HK-2 (cell line): ENCODE measurements at regions not wholly inside any gene's neighbourhood (a gene's known extent, or its start where the extent isn't known, plus 50 kb on each side); places are given as distances from the start of the nearest gene placed in this dataset.

ENCODE experiments used
- DNase-seq: peaks from one replicate; pipeline ENCODE4 v3.0.0-alpha.2; 2018; ENCODE audit not compliant: unreplicated experiment

DNA sequence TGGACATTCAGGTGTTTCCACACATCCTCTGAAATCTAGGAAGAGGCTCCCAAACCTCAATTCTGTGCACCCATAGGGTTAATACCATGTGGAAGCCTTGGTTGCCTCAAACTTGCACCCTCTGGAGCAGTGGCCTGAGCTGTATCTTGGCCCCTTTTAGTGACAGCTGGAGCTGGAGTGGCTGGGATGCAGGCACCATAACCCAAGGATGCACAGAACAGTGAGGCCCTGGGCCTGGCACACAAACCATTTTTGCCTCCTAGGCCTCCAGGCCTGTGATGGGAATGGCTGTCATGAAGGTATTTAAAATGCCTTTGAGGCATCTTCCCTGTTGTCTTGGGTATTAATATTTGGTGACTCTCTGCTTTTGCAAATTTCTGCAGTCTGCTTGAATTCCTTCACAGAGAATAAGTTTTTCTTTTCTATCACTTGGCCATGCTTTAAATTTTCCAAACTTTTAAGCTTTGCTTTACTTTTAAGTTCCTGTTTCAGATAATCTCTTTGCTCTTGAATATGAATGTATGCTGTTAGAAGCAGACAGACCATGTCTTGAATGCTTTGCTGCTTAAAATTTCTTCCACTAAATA is 1594.5 kb upstream of the PCDH20 start:
- DNase-seq, result no peak

DNA sequence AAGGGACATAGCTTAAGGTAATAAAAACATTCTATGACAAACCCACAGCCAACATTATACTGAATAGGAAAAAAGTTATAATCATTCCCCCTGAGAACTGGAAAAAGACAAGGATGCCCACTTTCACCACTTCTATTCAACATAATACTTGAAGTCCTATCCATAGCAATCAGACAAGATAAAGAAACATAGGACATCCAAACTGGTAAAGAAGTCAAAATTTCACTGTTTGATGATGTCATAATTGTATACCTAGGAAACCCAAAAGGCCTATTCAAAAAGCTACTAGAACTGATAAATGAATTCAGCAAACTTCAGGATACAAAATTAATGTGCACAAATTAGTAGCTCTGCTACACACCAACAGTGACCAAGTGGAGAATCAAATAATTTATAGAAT is 1590.0 kb upstream of the PCDH20 start:
- no peak for DNase-seq

DNA sequence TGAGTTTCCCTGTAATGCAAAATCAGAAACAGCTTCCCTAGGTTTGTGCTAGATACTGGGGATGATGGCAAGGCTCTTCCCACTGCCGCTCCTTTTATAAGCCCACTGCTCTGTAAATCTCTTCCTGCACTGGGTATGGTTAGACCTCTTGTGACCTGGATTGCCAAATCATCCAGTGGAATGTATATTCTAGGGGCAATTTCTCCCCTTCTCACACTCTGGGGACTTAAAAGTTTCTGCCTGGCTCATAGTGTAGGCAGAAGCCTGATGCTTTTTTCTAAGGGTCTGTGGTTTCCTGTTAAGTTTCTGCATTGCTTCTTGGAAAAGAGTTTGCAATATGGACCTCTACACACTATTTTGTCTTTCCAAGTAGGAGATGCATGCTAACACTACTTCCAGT is 1582.0 kb upstream of the PCDH20 start:
- no peak for DNase-seq

DNA sequence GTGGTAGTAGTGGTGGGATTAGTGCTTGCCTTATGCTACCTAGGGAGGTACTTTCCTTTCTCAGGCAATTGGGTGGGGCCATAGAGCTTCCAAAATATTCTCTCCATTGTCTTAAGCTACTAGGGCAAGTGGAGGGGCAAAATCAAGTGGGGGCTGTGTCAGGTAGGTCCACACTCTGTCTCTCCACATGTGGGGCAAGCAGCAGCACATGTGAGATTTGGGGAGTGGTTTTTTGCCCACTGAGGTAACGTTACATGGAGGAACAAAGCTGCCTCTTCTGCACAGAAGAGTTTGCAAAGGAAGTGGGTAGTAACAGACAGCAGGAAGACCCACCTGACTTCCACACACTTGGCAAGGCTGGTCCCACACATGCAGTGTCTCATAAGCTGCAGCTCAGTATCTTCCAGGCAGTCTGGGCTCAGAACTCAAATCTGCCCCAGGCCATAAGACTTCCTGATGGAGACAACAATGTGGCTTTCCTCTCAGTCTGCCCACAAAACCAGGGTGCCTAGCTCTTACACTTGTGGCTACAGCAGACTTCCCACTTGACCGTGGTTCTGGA is 1581.5 kb upstream of the PCDH20 start:
- DNase-seq, result no peak

DNA sequence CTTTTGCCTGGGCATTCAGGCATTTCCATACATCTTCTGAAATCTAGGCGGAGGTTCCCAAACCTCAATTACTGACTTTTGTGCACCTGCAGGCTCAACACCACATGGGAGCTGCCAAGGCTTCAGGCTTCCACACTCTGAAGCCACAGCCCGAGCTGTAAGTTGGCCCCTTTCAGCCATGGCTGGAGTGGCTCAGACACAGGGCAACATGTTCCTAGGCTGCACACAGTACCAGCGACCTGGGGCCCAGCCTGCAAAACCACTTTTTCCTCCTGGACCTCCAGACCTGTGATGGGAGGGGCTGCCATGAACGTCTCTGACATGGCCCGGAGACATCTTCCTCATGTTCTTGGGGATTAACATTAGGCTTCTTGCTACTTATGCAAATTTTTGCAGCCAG is 1558.2 kb upstream of the PCDH20 start:
- no peak for DNase-seq

DNA sequence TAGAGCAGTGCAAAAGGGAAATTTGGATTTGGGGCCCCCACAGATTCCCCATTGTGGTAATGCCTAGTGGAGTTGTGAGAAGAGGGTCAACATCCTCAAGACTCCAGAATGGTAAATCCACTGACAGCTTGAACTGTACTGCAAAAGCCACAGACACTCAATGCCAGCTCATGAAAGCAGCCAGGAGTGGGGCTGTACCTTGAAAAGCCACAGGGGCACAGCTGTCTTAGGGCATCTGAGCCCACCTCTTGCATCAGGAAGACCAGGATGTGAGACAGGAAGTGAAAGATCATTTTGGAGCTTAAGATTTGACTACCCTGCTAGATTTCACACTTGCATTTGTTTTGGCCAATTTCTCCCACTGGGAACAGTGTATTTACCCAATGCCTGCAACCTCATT is 1548.9 kb upstream of the PCDH20 start:
- DNase-seq, result no peak

DNA sequence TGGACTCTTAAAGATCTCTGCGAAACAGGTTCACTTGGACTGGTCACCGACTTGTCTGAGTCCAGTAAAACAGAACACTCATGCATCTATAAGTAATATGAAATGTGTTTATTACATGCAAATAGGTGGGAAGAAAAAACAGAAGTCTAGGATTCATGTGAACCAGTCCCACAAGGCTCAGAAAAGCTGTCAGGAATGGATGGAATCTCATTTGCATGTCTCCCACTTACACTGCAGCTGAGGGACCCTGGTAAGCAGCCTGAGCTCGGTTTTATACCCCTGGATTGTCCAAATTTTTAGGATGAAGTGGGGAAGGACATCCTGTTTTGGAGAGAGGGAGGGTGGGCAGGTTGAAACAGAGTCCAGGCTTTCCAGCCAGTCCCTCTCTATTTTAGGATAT is 1545.1 kb upstream of the PCDH20 start:
- no peak for DNase-seq

DNA sequence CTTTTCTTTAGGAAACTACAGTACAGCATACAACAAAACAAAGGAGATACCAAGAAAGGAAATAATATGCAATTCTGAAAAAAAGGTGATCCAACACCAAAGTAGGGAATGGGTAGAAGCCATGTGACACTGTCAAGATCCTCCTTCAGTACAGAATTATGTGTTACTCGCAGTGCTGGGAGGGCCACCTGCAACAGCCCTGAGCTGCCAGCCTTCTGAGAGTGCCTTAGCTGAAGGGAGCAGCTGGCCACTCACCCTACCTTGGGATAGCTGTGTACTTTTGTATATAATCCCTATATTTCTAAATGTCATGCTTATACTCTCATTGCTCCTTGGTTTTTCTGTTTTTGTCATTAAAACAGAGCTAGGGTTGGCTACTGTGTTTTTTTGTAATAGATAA is 1518.2 kb upstream of the PCDH20 start:
- no peak for DNase-seq

DNA sequence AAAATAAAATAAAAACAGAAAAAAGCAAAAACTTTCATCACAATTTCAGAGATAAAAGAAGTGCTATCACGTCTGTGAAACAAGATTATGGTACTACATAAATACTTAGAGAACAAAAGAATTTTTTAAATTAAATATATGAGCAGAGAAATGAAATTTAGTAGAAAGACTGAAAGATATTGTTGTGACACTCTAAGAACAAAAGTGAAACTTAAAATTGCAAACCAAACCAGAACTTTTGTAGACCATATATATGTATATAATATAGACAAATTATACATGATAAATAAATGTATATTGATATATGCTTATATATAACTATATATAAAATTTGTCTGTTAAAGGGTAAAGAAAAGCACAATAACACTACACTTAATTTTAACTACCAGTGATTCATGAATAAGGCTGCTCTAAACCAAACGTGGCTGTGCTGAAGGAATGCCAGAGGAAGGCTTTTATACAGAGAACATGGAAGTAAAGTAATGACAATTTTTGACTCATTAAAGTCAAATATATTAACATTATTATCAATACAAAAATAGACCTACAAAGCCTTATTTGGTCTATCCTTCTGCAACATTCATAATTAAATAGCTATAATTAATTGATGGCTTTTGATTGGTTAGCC is 1516.7 kb upstream of the PCDH20 start:
- no peak for DNase-seq

DNA sequence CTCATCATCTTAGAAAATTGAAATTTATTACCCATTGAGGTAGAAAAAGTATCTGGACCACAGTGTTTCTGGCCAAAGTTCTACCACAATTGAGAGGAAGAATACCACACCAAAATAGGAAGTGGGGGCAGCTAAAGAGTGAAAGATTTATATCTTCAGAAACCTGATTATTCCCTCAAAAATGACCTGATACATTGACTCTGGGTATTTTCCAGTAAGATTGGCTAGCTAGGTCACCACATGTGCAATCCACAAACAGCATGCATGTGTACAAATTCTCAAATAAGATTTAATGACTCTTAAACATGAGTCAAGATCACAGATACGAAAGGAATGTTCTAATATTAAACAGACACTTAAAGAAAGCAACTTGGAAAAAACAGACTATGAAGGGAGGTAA is 1516.2 kb upstream of the PCDH20 start:
- no peak for DNase-seq

DNA sequence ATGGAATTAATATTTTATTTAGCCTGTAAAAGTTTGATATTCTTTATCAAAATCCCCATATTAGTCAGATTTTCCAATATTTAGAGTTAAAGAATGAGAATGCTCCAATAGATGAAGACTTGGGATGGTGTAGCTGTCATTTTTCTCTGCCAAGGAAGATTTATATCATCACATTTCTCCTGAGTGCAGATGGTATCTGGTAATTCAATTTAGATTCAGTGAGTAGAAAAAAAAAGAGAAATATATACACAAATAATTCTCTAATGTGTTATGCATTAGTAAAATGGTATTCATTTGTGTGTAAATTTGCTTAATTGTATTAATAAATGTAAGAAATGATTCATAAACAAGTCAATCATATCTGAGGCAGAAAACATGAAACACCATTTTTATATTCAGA is 1508.7 kb upstream of the PCDH20 start:
- DNase-seq, result no peak

DNA sequence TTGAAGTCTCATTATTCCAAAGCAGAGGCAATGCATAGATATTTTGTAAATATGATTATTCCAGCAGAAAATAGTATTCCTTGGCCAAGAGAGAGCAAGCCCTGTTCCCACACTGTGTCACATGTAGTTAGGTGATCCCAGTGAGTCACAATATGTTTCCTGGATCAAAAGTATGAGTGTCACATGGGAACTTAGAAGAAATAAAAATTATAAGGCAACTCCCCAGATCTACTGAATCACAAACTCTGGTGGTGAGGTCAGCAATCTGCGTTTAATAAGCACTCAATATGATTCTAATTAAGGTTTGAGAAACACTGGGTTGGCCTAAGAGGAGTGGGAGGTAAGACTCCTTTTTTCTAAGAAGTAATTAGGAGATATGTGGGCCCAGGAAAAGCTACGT is 1504.5 kb upstream of the PCDH20 start:
- no peak for DNase-seq

DNA sequence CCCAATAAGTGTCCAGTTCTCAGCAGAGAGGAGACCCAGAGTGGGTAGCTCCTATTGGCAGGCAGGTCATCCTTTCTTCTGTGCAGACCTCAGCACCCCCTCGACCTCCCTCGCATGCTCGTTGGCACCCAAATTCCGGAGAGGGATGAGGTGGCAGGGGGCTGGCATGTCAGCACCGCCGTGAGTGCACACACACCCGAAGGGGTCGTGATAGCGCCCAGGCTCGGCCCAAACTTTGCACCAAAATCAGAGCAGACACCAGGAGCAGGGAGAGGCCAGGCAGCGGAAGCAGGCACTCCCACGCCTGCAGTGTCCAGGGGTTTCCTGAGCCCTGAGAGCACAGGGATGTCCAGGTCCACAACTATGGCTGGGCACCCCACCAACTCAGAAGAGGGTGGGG is 1503.8 kb upstream of the PCDH20 start:
- no peak for DNase-seq

DNA sequence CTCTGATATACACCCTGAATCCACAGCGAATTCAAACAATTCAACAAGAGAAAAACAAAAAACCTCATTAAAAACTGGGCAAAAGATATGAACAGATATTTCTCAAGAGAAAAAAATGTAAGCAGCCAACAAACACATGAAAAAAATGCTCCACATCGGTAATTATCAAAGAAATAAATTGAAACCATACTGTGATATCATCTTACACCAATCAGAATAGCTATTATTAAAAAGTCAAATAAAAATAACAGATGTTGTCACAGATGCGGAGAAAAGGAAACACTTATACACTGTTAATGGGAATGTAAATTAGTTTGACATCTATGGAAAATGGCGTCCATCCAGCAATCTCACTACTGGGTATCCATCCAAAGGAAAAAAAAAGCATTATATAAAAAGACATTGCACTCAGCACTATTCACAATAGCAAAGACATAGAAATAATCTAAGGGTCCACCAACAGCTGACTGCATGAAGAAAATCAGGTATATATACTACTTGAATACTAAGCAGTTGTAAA is 1495.0 kb upstream of the PCDH20 start:
- no peak for DNase-seq

DNA sequence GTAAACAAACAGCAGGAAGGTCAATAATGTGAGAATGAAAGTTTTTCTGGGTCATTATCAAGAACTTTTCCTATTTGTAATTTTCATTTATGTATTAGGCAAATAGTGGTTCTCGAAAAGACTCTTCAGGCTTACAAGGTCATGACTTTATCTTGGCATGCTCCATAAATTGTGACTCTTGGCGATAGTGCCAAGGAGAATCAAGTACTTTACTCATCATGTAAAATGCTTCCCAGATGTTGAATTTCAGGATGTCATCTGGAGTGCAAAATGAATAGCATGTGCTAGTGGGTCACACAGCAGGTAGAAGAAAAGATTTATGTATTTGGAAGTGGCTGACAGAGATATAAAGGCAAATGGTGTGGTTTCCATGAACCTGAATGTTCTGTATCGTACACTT is 1492.7 kb upstream of the PCDH20 start:
- DNase-seq, result no peak

DNA sequence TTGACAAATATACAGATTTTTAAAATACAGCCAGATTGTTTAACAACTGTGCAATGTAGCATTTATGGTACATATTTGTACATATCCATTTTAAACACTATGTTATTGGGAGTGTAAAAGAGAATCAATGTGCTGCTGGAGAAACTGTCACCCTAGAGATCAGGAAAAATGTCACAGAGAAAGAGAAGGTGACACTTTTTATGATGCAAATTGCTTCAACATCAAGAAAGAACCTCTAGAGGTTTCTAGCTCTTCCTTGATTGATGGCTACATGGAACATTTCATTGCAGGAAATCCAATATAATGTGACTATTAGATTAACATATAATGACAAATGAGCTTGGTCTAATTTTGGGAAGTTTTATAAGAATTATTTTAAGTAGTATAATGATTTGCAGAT is 1491.2 kb upstream of the PCDH20 start:
- DNase-seq, result no peak

DNA sequence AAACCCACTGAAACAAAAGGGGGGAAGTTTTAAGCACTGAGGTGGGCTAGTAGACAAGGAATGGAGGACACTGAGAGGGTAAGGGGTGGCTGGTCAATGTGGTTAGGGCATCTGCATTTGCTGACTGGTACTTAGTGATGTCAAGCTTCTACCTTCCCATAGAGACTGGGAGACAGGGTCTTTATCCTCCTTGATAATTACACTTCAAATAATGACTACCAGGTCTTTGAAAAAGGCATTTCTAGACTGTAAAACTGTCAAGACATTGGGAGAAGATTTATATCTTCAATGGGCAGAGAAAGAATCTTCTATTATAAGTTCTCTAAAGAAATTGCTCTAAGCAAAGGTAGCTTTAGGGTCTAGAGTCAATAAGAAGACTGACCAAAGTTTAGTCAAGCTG is 1490.8 kb upstream of the PCDH20 start:
- DNase-seq, result no peak

DNA sequence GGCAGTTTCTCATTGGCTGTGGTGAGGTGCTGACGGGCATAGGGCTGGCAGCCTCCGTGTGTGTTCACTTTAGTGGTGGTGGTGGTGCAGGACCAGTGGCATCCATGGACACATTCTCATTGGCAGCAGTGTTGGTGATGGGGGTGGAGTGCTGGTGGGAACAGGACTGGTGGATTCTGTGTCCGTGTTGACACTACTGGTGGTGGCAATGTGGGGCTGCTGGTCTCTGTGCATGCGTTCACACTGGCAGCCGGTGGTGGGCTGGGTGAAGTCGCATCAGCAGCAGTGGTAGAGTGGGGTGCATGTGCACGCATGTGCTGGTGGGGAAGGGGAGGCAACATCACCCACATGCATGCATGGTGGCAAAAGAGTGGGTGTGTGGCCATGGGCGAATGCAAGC is 1471.4 kb upstream of the PCDH20 start:
- no peak for DNase-seq

DNA sequence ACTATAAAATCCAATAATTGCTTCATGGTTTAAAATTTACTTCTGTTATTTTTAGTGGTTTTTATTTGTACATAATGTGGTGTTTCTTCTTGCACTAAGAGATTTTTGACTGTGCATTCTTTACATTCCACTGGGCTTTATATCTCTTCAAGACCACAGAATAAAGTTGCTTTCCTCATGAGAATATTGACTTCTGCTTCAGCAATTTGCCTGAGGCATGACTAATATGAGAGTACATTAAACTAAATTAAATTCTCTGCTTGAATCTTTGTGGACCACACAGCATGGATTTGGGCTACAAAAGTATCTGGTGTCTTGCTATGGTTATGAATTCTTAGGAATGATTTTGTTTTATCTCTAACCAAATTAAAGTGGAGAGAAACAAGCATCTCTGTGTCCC is 1463.4 kb upstream of the PCDH20 start:
- DNase-seq, result no peak

DNA sequence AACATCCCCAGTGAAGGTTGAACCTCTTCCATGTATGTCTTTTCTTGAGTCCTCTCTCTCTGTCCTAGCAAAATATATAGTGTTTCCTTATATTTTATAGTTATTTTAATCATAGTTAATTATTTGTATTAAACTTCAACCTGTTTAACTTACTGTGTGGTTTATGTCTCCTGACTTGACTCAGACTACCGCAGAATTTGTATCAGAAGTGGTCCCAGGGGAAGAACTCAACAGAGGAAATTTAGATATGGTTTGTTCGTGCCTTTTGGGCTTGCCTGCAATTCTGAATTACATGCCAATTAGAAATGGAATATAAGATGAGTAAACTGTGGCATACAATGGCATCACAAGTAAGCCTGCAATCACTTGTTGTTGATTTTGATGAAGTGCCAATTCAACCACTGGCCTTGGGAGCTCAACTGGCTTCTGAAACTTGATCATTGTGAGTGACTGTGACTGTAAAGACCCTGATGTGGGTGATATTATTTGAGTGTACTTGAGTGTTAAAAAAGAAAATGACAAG is 1459.5 kb upstream of the PCDH20 start:
- DNase-seq, result no peak

DNA sequence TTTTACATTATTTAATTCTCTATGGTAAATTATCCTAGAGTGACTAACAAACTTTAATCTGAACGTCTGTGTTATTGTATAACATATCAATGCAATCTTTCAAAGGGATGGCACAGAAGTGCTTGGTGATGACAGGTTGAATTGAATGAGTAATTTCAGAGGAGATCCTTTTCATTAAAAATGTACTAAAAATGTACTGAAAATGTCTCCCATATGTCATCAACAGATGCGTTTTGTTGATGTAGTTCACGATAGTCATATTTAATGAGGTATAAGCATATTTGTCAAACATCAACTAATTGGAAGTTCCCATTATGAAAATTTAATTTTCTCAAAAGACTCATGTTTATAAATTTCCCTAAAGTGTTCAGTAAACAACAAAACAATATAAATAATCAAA is 1434.7 kb upstream of the PCDH20 start:
- no peak for DNase-seq

DNA sequence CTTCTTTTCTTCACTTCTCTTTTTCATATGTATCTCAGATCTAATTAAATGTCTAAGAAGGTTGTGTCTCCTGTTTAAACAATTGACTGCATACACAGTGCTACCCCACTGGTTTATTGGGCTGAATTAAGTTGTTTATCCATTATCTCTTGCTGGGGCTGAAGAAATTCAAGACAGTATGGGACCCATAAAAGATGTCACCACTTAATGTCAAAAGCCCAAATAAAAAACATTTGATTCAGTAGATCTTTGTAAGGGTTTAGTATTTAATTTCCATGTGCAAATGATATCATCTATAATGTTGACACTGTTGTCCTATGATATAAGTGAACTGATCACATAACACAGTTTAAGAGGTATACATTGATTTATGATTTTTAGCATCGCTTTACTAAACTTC is 1431.9 kb upstream of the PCDH20 start:
- DNase-seq, result no peak

DNA sequence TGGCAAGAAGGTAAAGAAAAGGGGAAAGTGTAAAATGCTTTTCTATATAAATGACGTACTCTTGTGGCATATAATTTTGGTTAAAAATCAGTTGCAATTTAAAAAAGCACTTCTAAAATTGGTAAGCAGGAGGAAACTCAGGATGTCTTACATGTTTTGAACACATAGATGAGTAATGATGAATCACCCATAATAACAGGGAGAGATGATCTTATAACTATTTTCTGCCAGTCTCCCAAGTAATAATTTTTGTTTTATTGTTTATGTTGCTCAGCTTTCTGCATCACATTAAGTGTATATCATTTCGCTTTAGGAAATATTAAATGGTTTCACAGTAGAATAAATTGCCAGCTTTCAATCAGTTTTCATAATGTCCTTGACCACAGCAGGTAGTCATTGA is 1430.7 kb upstream of the PCDH20 start:
- DNase-seq, result no peak

DNA sequence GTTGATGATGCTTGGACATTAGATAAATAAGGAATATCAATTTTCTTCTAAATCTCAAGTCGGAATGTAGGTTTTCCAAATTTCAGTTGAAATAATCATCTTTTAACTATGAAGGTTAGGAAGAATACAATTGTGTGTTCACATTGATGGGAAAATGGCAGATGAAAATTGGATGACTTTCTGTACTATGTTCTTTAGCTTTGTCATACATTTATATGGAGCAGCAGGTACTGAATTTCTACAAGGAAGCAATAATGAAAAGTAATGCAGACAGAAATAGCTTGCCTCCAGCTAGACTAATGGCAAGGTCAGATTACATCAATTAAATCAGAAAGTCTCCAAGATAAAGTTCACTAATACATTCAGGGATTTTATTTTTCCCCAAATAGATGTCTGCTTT is 1423.7 kb upstream of the PCDH20 start:
- no peak for DNase-seq
